HG02610 (cell line): ENCODE measurements at regions not wholly inside any gene's neighbourhood (a gene's known extent, or its start where the extent isn't known, plus 50 kb on each side); places are given as distances from the start of the nearest gene placed in this dataset.
A peak's percentile ranks its signal among the peaks of the same experiment; 100 is the strongest.

Experiments
- ATAC-seq: cut with Tn5 transposase; IDR thresholded peaks from one replicate; pipeline ENCODE4 v1.9.1; 2021; ENCODE audit warnings: mild to moderate bottlenecking, moderate library complexity; ENCODE audit not compliant: unreplicated experiment

DNA sequence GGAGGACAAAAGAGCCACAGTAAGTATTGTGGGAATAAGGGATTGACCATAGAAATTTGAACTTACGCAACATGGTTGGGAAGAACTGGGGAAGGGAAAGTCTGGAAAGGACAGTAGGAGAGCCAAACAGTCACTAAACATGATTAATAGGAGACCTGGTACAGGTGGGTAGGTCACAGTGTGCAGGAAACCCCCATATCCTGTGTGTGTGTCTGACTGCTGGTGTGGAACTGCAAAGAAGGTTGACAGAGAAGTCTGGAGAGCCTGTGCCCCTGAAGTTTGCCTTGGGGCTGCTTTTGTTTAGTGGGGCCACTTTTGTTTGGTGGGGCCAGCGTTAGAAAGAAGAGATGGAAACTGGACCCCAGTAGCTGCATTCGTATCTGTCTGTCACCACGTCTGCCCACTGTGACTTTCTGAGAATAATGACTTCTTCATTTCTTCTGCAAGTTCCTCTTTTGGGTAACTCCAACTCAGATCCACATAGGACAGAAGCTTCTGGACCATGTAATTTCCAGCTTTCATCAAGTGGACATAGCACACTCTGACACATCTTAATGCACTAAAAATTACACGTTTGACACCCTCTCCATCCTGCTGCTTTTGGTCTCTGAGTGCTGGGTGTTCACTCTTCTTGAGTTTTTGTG is 126.8 kb upstream of the RAG2 start:
- peak; percentile 85 for ATAC-seq

DNA sequence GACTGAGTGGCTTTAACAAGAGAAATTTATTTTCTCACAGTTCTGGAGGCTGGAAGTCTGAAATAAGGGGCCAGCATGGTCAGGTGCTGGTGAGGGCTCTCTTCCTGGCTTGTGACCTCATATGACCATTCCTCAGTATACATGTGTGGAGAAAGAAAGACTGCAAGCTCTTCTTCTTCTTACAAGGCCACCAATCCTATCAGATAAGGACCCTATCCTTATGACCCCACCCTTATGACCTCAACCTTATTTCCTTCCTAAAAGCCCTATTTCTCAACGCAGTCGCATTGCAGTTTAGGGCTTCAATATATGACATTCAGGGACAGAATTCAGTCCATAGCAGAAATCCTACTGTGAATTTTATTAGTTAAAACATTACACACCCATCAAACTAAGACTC is 124.4 kb upstream of the RAG2 start:
- no peak for ATAC-seq

DNA sequence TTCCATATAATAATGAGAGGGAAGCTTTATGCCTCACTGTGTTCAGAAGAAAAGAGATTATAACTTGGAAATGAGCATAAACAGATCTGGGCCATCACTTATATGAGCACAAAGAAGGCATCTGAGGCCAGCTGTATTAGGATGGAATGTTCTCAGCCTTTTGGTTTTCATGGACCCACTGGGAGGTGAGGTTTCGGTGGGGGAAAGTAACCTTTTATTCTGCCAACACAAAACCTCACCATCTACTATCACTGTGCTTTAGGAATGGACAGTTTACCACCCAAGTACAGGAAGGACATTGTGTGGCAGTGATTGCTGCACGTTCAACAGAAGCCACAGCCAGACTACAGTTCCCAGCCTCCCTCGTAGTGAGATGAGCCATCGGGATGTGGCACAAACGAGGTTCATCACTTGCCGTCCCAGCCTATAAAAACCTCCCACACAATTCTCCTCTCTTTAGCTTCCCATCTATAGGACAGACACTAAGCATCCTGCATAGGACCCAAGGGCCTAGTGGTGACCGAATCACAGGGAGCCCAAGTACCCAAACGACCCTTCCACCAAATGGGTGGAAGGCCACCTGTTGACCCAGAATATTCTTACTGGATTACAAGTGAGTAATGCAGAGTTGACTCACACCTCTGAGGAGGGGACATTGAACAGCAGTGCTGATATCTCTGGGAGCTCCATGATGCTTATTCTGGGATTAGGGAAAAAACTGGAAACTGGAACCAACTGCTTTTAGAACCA is 121.5 kb upstream of the RAG2 start:
- ATAC-seq: no peak

DNA sequence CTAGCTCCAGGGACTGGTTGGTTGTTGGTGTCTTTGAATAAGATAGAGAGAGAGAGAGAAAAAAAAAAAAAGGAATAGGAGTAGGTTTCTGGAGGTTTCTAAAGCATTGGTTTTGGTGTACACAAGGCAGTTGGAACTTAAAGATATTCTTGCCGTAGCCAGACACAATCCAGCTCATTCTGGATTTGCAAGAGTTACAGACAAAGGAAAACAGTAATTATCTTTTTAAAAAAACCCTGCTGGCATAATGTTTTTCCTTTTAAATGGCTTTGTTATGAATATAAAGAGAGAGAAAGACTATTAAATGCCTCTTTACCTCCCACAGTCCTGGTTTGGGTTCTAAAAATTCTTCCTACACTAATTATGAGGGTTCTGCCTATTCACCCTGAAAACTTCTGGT is 120.4 kb upstream of the RAG2 start:
- no peak for ATAC-seq

DNA sequence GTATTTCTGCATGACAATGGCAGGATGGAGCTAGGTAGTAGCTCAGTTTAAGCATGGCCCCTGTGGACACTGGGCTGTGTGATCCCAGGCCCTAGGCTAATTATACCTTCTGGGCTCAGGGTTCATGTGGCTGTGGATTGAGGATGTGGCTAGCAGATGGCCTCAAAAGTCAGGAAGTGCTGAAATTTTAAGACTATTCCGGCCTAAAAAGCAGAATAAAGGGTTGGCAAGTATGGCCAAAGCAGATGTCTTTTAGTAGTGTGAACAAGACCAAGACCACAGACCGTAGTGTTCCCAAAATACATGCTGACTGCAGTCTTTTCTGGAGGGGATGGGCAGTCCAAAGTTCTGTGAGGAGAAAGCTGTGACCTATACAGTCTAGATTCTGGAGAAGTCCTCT is 115.7 kb upstream of the RAG2 start:
- ATAC-seq: no peak

DNA sequence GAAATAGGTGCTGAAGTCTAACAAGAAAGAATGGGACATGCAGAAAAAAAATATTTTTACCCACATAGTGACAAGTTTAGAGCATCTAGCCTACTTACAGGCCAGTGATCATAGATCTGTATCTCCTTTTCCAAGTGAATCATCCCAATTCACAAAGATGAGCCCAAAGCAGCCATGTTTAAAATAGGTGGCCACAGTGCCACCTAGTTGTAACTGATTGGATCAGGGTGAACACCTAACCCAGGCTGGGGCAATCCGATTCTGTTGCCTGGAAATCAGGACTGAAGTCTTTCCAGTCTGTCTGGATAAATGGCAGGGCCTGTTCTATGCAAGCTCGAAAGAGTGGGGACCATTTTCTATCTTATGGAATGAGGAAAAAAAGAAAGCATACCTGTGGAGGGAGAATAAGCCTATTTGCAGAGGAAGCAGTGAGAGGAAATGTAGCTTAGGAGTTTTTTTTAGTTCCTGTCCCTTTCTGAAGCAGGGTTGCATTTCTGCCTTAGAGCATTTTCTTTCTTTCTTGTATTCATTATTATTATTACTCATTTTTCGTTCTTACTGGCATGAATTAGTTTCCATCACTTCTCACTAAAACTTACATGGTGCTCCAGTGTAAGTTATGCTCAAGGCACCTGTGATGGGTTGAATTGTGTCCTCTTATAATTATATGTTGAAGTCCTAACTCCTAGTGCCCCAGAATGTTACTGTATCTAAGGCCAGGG is 113.2 kb upstream of the RAG2 start:
- ATAC-seq: no peak
